ENCODE measurements at regions not wholly inside any gene's neighbourhood (a gene's known extent, or its start where the extent isn't known, plus 50 kb on each side); places are given as distances from the start of the nearest gene placed in this dataset.

- Histone ChIP-seq H3K9me3 (ENCODE audit: low read depth, low read length) (no peaks in the 10 kb centered on the region), H3K4me1 (ENCODE audit: insufficient read depth, low read length) (no peaks in the 10 kb centered on the region), H3K4me3 (ENCODE audit: insufficient read depth, low read length) (no peak overlapping the region), H3K27me3 (ENCODE audit: insufficient read depth, low read length) (no peaks in the 10 kb centered on the region), H3K79me2 (ENCODE audit: insufficient read depth, low read length) (no peaks in the 10 kb centered on the region), H4K20me1 (ENCODE audit: insufficient read depth, low read length) (no peaks in the 10 kb centered on the region), H2AFZ (ENCODE audit: low read length) (no peak overlapping the region), H3K27ac (ENCODE audit: low read depth, low read length) (no peak overlapping the region), H3K4me2 (ENCODE audit: insufficient read depth, low read length) (no peak overlapping the region), H3K36me3 (ENCODE audit: insufficient read depth, low read length) (no peaks in the 10 kb centered on the region)
- no peak for DNase-seq (ENCODE audit: insufficient read length, low spot score, missing footprints)
- no peak for TF ChIP-seq CTCF (IDR thresholded peaks at IDR 0.05; ENCODE audit: extremely low read depth, low read depth, low read length)
Measured at GRCh38 chr4:28092610-28093009, 1232.0 kb downstream of the STIM2 start.

- Histone ChIP-seq H3K36me3 (ENCODE audit: insufficient read depth, low read length) (no peaks in the 10 kb centered on the region), H3K4me1 (ENCODE audit: insufficient read depth, low read length) (no peaks in the 10 kb centered on the region), H4K20me1 (ENCODE audit: insufficient read depth, low read length) (no peaks in the 10 kb centered on the region), H3K4me2 (ENCODE audit: insufficient read depth, low read length) (no peak overlapping the region), H2AFZ (ENCODE audit: low read length) (no peak overlapping the region), H3K27me3 (ENCODE audit: insufficient read depth, low read length) (no peaks in the 10 kb centered on the region), H3K27ac (ENCODE audit: low read depth, low read length) (no peak overlapping the region), H3K9me3 (ENCODE audit: low read depth, low read length) (no peaks in the 10 kb centered on the region), H3K79me2 (ENCODE audit: insufficient read depth, low read length) (no peaks in the 10 kb centered on the region), H3K4me3 (ENCODE audit: insufficient read depth, low read length) (no peak overlapping the region)
- no peak for TF ChIP-seq CTCF (IDR thresholded peaks at IDR 0.05; ENCODE audit: extremely low read depth, low read depth, low read length)
- no peak for DNase-seq (ENCODE audit: insufficient read length, low spot score, missing footprints)
Measured at GRCh38 chr4:28093071-28093470, 1232.4 kb downstream of the STIM2 start.

GRCh38 chr4:28101583-28101982 lies 1240.9 kb downstream of the STIM2 start:
- H3K27me3 ChIP-seq (ENCODE audit: insufficient read depth, low read length), result no peaks in the 10 kb centered on the region
- no peak overlapping the region for H2AFZ ChIP-seq (ENCODE audit: low read length)
- no peak overlapping the region for H3K4me3 ChIP-seq (ENCODE audit: insufficient read depth, low read length)
- DNase-seq (ENCODE audit: insufficient read length, low spot score, missing footprints), result no peak
- H3K4me2 ChIP-seq (ENCODE audit: insufficient read depth, low read length), result no peak overlapping the region
- H3K36me3 ChIP-seq (ENCODE audit: insufficient read depth, low read length), result no peaks in the 10 kb centered on the region
- no peak overlapping the region for H3K27ac ChIP-seq (ENCODE audit: low read depth, low read length)
- TF ChIP-seq CTCF (IDR thresholded peaks at IDR 0.05; ENCODE audit: extremely low read depth, low read depth, low read length), result no peak
- no peaks in the 10 kb centered on the region for H3K4me1 ChIP-seq (ENCODE audit: insufficient read depth, low read length)
- H3K79me2 ChIP-seq (ENCODE audit: insufficient read depth, low read length), result no peaks in the 10 kb centered on the region
- H4K20me1 ChIP-seq (ENCODE audit: insufficient read depth, low read length), result no peaks in the 10 kb centered on the region
- H3K9me3 ChIP-seq (ENCODE audit: low read depth, low read length), result no peaks in the 10 kb centered on the region

- no peaks in the 10 kb centered on the region for H3K27me3 ChIP-seq (ENCODE audit: insufficient read depth, low read length)
- H3K27ac ChIP-seq (ENCODE audit: low read depth, low read length), result no peak overlapping the region
- no peaks in the 10 kb centered on the region for H3K4me1 ChIP-seq (ENCODE audit: insufficient read depth, low read length)
- H3K9me3 ChIP-seq (ENCODE audit: low read depth, low read length), result no peaks in the 10 kb centered on the region
- H3K36me3 ChIP-seq (ENCODE audit: insufficient read depth, low read length), result no peaks in the 10 kb centered on the region
- no peak for DNase-seq (ENCODE audit: insufficient read length, low spot score, missing footprints)
- no peaks in the 10 kb centered on the region for H4K20me1 ChIP-seq (ENCODE audit: insufficient read depth, low read length)
- no peak for TF ChIP-seq CTCF (IDR thresholded peaks at IDR 0.05; ENCODE audit: extremely low read depth, low read depth, low read length)
- H3K79me2 ChIP-seq (ENCODE audit: insufficient read depth, low read length), result no peaks in the 10 kb centered on the region
- H3K4me3 ChIP-seq (ENCODE audit: insufficient read depth, low read length), result no peak overlapping the region
- H2AFZ ChIP-seq (ENCODE audit: low read length), result no peak overlapping the region
- H3K4me2 ChIP-seq (ENCODE audit: insufficient read depth, low read length), result no peak overlapping the region
Measured at GRCh38 chr4:28105271-28105859, 1244.7 kb downstream of the STIM2 start.
